CD14-positive monocyte (primary cell): ENCODE measurements at regions not wholly inside any gene's neighbourhood (a gene's known extent, or its start where the extent isn't known, plus 50 kb on each side); places are given as distances from the start of the nearest gene placed in this dataset.
"Not testable (repeated sequence)": the region's sequence is repeated elsewhere in the genome, so short reads cannot be mapped to it uniquely, and the experiment has no call there.

ENCODE experiments used
- DNase-seq, 3 donors: peaks; one replicate each; pipeline ENCODE4 v3.0.0-alpha.2; 2011 to 2022
- H2AFZ ChIP-seq: 2 replicates; pipeline ENCODE4 v1.6.0; 2012; ENCODE audit warnings: mild to moderate bottlenecking, low read depth, low read length, inconsistent platforms; ENCODE audit not compliant: insufficient read depth, poor library complexity, severe bottlenecking
- H3K27ac ChIP-seq, 2 donors: 1 replicate in 1 of 2; 2 replicates in 1 of 2; pipeline ENCODE4 v1.5.1; 2012 to 2013; ENCODE audit warnings: low read length in 2 of 2, control low read depth in 1 of 2, inconsistent platforms in 1 of 2, low read depth in 1 of 2, mild to moderate bottlenecking in 1 of 2
- H3K27me3 ChIP-seq, 2 donors: one replicate each; pipeline versions ENCODE4 v1.6.0 to v1.6.1; 2011 to 2013; ENCODE audit warnings: low read length in 2 of 2; ENCODE audit not compliant: control insufficient read depth in 2 of 2, insufficient read depth in 2 of 2
- H3K36me3 ChIP-seq, 2 donors: replicated peaks in 1 of 2; 1 replicate in 1 of 2; 2 replicates in 1 of 2; pipeline versions ENCODE4 v1.5.1 to v1.6.1; 2012 to 2013; ENCODE audit warnings: low read length in 2 of 2, control low read depth in 1 of 2, inconsistent platforms in 1 of 2, mild to moderate bottlenecking in 1 of 2; ENCODE audit not compliant: insufficient read depth in 2 of 2, control insufficient read depth in 1 of 2
- H3K4me1 ChIP-seq, 2 donors: 1 replicate in 1 of 2; 2 replicates in 1 of 2; pipeline versions ENCODE4 v1.5.1 to v1.6.1; 2012 to 2013; ENCODE audit warnings: low read length in 2 of 2, control low read depth in 1 of 2, inconsistent platforms in 1 of 2, mild to moderate bottlenecking in 1 of 2, moderate library complexity in 1 of 2; ENCODE audit not compliant: insufficient read depth in 2 of 2, control insufficient read depth in 1 of 2
- H3K4me2 ChIP-seq: replicated peaks from 2 replicates; pipeline ENCODE3; 2012; ENCODE audit warnings: low read length, moderate library complexity, mild to moderate bottlenecking; ENCODE audit not compliant: poor library complexity, severe bottlenecking; ENCODE audit errors: extremely low read depth
- H3K4me3 ChIP-seq, 3 experiments: fragments of 200-600 bp in 1 of 3; sonication (generic) in 1 of 3; replicated peaks in 1 of 3; 1 replicate in 2 of 3; 2 replicates in 1 of 3; pipeline ENCODE4 v1.5.1; 2011 to 2013; ENCODE audit warnings: low read length in 3 of 3, mild to moderate bottlenecking in 3 of 3, control low read depth in 2 of 3, low read depth in 2 of 3, inconsistent platforms in 1 of 3, moderate library complexity in 1 of 3
- H3K79me2 ChIP-seq: 2 replicates; pipeline ENCODE4 v1.6.0; 2012; ENCODE audit warnings: mild to moderate bottlenecking, control low read depth, inconsistent platforms, low read length, moderate library complexity; ENCODE audit not compliant: insufficient read depth
- H3K9ac ChIP-seq: 2 replicates; pipeline ENCODE4 v1.6.0; 2017; ENCODE audit warnings: low read length, mild to moderate bottlenecking; ENCODE audit not compliant: insufficient read depth, poor library complexity, severe bottlenecking
- H3K9me3 ChIP-seq, 2 donors: replicated peaks in 1 of 2; 1 replicate in 1 of 2; 2 replicates in 1 of 2; pipeline versions ENCODE4 v1.5.1 to v1.6.1; 2012 to 2013; ENCODE audit warnings: low read length in 2 of 2, control low read depth in 1 of 2; ENCODE audit not compliant: control insufficient read depth in 1 of 2, insufficient read depth in 1 of 2
- H4K20me1 ChIP-seq: 2 replicates; pipeline ENCODE4 v1.6.0; 2012; ENCODE audit warnings: mild to moderate bottlenecking, low read length, control low read depth, moderate library complexity; ENCODE audit not compliant: insufficient read depth
- H3K27ac Mint-ChIP-seq, 7 donors: one replicate each; pipeline ENCODE4 v1.8.0; 2020; ENCODE audit warnings: mild to moderate bottlenecking in 7 of 7, mixed read lengths in 7 of 7, moderate library complexity in 6 of 7, inconsistent platforms in 2 of 7
- H3K27me3 Mint-ChIP-seq, 3 donors: one replicate each; pipeline ENCODE4 v1.8.0; 2021 to 2022; ENCODE audit warnings: low read depth in 3 of 3, mild to moderate bottlenecking in 3 of 3, mixed read lengths in 3 of 3, moderate library complexity in 3 of 3, inconsistent platforms in 1 of 3
- H3K36me3 Mint-ChIP-seq, 2 donors: one replicate each; pipeline ENCODE4 v1.8.0; 2020; ENCODE audit warnings: mixed read lengths in 2 of 2, inconsistent platforms in 1 of 2, mild to moderate bottlenecking in 1 of 2
- H3K4me1 Mint-ChIP-seq: one replicate; pipeline ENCODE4 v1.8.0; 2020; ENCODE audit warnings: mild to moderate bottlenecking, mixed read lengths
- H3K4me3 Mint-ChIP-seq, 2 donors: one replicate each; pipeline ENCODE4 v1.8.0; 2020; ENCODE audit warnings: mild to moderate bottlenecking in 2 of 2, mixed read lengths in 2 of 2, moderate library complexity in 1 of 2
- H3K9me3 Mint-ChIP-seq, 7 donors: one replicate each; pipeline ENCODE4 v1.8.0; 2020 to 2022; ENCODE audit warnings: mixed read lengths in 7 of 7, mild to moderate bottlenecking in 6 of 7, moderate library complexity in 6 of 7, inconsistent platforms in 2 of 7
- WGBS: methylation state at CpG from one replicate; pipeline ENCODE4 v1.1.5; 2013; ENCODE audit warnings: missing lambda C conversion rate; ENCODE audit not compliant: insufficient coverage; 5-methylcytosine and 5-hydroxymethylcytosine counted together
- intact Hi-C, 2 donors: fragments of 100-400 bp; cut with micrococcal nuclease; formaldehyde crosslinking; loops; one replicate each; pipeline versions ENCODE4 v1.15.0 to v1.15.1; 2023
- TF ChIP-seq, protein P1 (sequence below): fragments of 200-600 bp; IDR thresholded peaks from one replicate; pipeline ENCODE4 v1.8.0; 2022; ENCODE audit warnings: antibody characterized with exemption, mild to moderate bottlenecking

DNA sequence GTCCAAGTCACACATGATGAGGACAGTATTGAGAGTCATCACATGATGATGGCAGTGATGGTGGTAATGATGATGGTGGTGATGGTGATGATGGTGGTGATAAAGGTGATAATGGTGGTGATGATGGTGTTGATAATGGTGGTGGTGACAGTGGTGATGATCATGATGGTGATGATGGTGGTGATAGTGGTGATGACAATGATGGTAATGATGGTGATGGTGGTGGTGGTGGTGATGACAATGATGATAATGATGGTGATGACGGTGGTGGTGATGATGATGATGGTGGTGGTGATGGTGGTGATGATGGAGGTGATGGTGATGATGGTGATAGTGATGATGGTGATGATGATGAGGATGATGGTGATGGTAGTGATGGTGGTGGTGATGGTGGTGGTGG lies 190.2 kb upstream of the ZNF469 start:
- Histone ChIP-seq H3K36me3 (no peaks in the 10 kb centered on the region), H3K27ac (no peak overlapping the region), H3K9ac (no peak overlapping the region), H3K79me2 (no peaks in the 10 kb centered on the region), H4K20me1 (no peaks in the 10 kb centered on the region), H3K27me3 (no peaks in the 10 kb centered on the region), H3K4me3 (no peak overlapping the region), H3K4me1 (peaks cover 0 to 8% of the 10 kb centered on the region in 2 donors), H2AFZ (no peak overlapping the region), H3K9me3 (peaks cover 0 to 16% of the 10 kb centered on the region in 2 donors), H3K4me2 (no peak overlapping the region)
- 85% methylated on average over 1 of the region's 1 CpG for WGBS
- peaks cover 10% of the 10 kb centered on the region for H3K4me1 Mint-ChIP-seq
- H3K36me3 Mint-ChIP-seq = peaks cover 3% of the 10 kb centered on the region in 2 donors
- TF ChIP-seq, protein P1, sequence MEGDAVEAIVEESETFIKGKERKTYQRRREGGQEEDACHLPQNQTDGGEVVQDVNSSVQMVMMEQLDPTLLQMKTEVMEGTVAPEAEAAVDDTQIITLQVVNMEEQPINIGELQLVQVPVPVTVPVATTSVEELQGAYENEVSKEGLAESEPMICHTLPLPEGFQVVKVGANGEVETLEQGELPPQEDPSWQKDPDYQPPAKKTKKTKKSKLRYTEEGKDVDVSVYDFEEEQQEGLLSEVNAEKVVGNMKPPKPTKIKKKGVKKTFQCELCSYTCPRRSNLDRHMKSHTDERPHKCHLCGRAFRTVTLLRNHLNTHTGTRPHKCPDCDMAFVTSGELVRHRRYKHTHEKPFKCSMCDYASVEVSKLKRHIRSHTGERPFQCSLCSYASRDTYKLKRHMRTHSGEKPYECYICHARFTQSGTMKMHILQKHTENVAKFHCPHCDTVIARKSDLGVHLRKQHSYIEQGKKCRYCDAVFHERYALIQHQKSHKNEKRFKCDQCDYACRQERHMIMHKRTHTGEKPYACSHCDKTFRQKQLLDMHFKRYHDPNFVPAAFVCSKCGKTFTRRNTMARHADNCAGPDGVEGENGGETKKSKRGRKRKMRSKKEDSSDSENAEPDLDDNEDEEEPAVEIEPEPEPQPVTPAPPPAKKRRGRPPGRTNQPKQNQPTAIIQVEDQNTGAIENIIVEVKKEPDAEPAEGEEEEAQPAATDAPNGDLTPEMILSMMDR = no peak
- H3K4me3 Mint-ChIP-seq = no peak overlapping the region
- H3K9me3 Mint-ChIP-seq = peaks cover 7 to 19% (median 10%) of the 10 kb centered on the region in 7 donors
- H3K27ac Mint-ChIP-seq = peak overlapping the region in 1 of 7 donors; percentile 15
- intact Hi-C loops = no loop called here
- peaks cover 4 to 10% (median 8%) of the 10 kb centered on the region in 3 donors for H3K27me3 Mint-ChIP-seq
- no peak for DNase-seq

DNA sequence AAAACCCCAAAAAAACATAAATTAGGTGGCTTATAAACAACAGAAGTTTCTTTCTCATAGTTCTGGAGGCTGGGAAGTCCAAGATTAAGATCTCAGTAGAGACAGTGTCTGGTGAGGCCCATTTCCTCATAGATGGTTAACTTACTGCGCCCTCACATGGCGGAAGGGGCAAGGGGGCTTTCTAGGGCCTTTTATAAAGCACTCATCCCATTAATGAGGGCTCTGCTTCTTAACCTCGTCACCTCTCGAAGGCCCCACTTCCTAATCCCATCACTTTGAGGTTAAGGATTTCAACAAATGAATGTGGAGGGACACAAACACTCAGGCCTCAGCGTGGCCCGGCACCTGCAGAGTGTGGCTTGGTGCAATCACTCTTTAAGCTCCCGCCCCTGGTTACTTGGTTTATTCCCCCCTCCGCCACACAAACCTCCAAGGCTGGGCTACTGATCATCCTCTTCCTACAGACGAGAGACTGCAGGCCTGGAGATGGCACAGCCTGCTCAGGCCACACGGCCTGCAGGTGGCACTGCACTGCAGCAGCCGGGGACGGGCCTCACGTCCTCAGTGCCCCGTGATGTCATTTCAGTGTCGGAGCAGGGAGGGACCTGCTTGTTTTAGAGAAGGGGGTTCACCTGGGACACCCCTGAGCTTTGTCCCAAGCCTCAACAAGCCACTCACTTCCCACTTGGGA lies 188.9 kb upstream of the ZNF469 start:
- H3K36me3 Mint-ChIP-seq, H3K4me1 ChIP-seq, H3K9ac ChIP-seq, H3K36me3 ChIP-seq, H3K4me1 Mint-ChIP-seq, H3K4me3 Mint-ChIP-seq, H3K4me3 ChIP-seq, H3K27ac ChIP-seq, H3K9me3 ChIP-seq, H3K79me2 ChIP-seq, intact Hi-C loops, H2AFZ ChIP-seq, H3K27me3 ChIP-seq, H3K4me2 ChIP-seq, H4K20me1 ChIP-seq: not testable (repeated sequence)
- peak; percentile 12 to 44 (median 37) for DNase-seq
- H3K27me3 Mint-ChIP-seq = peaks cover 3 to 10% (median 8%) of the 10 kb centered on the region in 3 donors
- H3K9me3 Mint-ChIP-seq = peaks cover 5 to 13% (median 7%) of the 10 kb centered on the region in 7 donors
- WGBS = 83% methylated on average over 2 of the region's 15 CpGs
- H3K27ac Mint-ChIP-seq = peak overlapping the region in 2 of 7 donors; percentile 38 to 52
- TF ChIP-seq, protein P1 = peak; percentile 64
